NCI-H748 (cell line): ENCODE measurements at regions not wholly inside any gene's neighbourhood (a gene's known extent, or its start where the extent isn't known, plus 50 kb on each side); places are given as distances from the start of the nearest gene placed in this dataset.

Experiments used
- DNase-seq: peaks from one replicate; lab custom pipeline; 2025; ENCODE audit not compliant: unreplicated experiment; lab: John Stamatoyannopoulos, UW

GRCh38 chr20:6265204-6265904, 142.5 kb upstream of the FERMT1 start:
- peak; percentile 85 for DNase-seq

GRCh38 chr20:6253396-6253795, 130.6 kb upstream of the FERMT1 start:
- no peak for DNase-seq

GRCh38 chr20:6245436-6245835, 122.6 kb upstream of the FERMT1 start:
- DNase-seq, result no peak

GRCh38 chr20:6241591-6241990, 118.8 kb upstream of the FERMT1 start:
- DNase-seq, result no peak

GRCh38 chr20:6240059-6240458, 117.2 kb upstream of the FERMT1 start:
- DNase-seq, result no peak

- DNase-seq, result no peak
Measured at GRCh38 chr20:6238421-6238820, 115.6 kb upstream of the FERMT1 start.

- no peak for DNase-seq
Measured at GRCh38 chr20:6235510-6235909, 112.7 kb upstream of the FERMT1 start.

- DNase-seq, result no peak
Measured at GRCh38 chr20:6232436-6232835, 109.6 kb upstream of the FERMT1 start.

GRCh38 chr20:6231556-6231955, 108.7 kb upstream of the FERMT1 start:
- no peak for DNase-seq

GRCh38 chr20:6228302-6228843, 105.5 kb upstream of the FERMT1 start:
- no peak for DNase-seq

- DNase-seq, result no peak
Measured at GRCh38 chr20:6213311-6213710, 90.5 kb upstream of the FERMT1 start.

- DNase-seq, result no peak
Measured at GRCh38 chr20:6212903-6213302, 90.1 kb upstream of the FERMT1 start.

GRCh38 chr20:6209093-6209492, 86.3 kb upstream of the FERMT1 start:
- DNase-seq, result no peak

- DNase-seq, result peak; percentile 23
Measured at GRCh38 chr20:6200092-6200491, 77.3 kb upstream of the FERMT1 start.

- peak; percentile 67 for DNase-seq
Measured at GRCh38 chr20:6185268-6185667, 62.4 kb upstream of the FERMT1 start.

- DNase-seq, result no peak
Measured at GRCh38 chr20:6184086-6184485, 61.3 kb upstream of the FERMT1 start.

- no peak for DNase-seq
Measured at GRCh38 chr20:6180531-6180930, 57.7 kb upstream of the FERMT1 start.

- peak; percentile 80 for DNase-seq
Measured at GRCh38 chr20:6178537-6178936, 55.7 kb upstream of the FERMT1 start.

GRCh38 chr20:6173481-6173880, 50.7 kb upstream of the FERMT1 start:
- no peak for DNase-seq
